ENCODE measurements at regions not wholly inside any gene's neighbourhood (a gene's known extent, or its start where the extent isn't known, plus 50 kb on each side); places are given as distances from the start of the nearest gene placed in this dataset.

- no peaks in the 10 kb centered on the region for H3K4me1 Mint-ChIP-seq
- no peak overlapping the region for H3K4me3 Mint-ChIP-seq
- no peaks in the 10 kb centered on the region for H3K27me3 Mint-ChIP-seq
- CTCF ChIA-PET = no interaction called here
- peaks cover 2% of the 10 kb centered on the region for H3K9me3 Mint-ChIP-seq
- H3K27ac Mint-ChIP-seq = no peak overlapping the region
- no peak for DNase-seq
- H3K36me3 Mint-ChIP-seq = no peaks in the 10 kb centered on the region
These were observed 1144.6 kb downstream of the SORCS3 start for GRCh38 chr10:105785721-105786120.

GRCh38 chr10:105783936-105784483 lies 1142.9 kb downstream of the SORCS3 start:
- no peaks in the 10 kb centered on the region for H3K36me3 Mint-ChIP-seq
- H3K4me1 Mint-ChIP-seq = no peaks in the 10 kb centered on the region
- DNase-seq = no peak
- no peak overlapping the region for H3K4me3 Mint-ChIP-seq
- no peaks in the 10 kb centered on the region for H3K27me3 Mint-ChIP-seq
- no peak overlapping the region for H3K27ac Mint-ChIP-seq
- peaks cover 2% of the 10 kb centered on the region for H3K9me3 Mint-ChIP-seq
- CTCF ChIA-PET = no interaction called here

DNA sequence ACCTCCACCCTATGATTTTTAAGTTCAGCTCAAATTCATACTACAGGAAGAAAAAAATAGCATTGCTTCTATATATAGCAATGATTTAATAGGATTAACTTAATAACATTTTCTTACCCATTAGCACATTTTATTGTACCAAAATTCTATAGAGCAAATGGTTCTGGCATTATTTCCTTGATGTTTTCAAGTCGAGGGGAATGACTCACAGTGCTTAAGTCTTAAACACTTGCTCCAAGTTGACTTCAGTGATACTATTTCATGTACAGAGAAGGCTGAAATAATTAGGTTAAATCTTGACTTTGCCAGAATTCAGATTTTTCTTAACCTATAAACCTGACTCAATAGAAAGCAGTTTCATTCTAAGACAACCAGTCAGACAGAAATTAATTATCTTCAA lies 1133.8 kb downstream of the SORCS3 start:
- H3K27ac Mint-ChIP-seq = no peak overlapping the region
- H3K4me3 Mint-ChIP-seq = no peak overlapping the region
- DNase-seq = no peak
- no peaks in the 10 kb centered on the region for H3K27me3 Mint-ChIP-seq
- no peaks in the 10 kb centered on the region for H3K9me3 Mint-ChIP-seq
- H3K36me3 Mint-ChIP-seq = no peaks in the 10 kb centered on the region
- CTCF ChIA-PET = no interaction called here
- no peaks in the 10 kb centered on the region for H3K4me1 Mint-ChIP-seq

GRCh38 chr10:105774351-105774750 lies 1133.3 kb downstream of the SORCS3 start:
- Mint-ChIP-seq H3K4me1 (no peaks in the 10 kb centered on the region), H3K36me3 (no peaks in the 10 kb centered on the region), H3K9me3 (no peaks in the 10 kb centered on the region), H3K27ac (no peak overlapping the region), H3K27me3 (no peaks in the 10 kb centered on the region), H3K4me3 (no peak overlapping the region)
- CTCF ChIA-PET = no interaction called here
- no peak for DNase-seq

GRCh38 chr10:105770524-105771212 lies 1129.6 kb downstream of the SORCS3 start:
- Mint-ChIP-seq H3K4me1 (no peaks in the 10 kb centered on the region), H3K36me3 (no peaks in the 10 kb centered on the region), H3K27me3 (no peaks in the 10 kb centered on the region), H3K9me3 (no peaks in the 10 kb centered on the region), H3K4me3 (no peak overlapping the region), H3K27ac (no peak overlapping the region)
- DNase-seq = no peak
- CTCF ChIA-PET = no interaction called here

DNA sequence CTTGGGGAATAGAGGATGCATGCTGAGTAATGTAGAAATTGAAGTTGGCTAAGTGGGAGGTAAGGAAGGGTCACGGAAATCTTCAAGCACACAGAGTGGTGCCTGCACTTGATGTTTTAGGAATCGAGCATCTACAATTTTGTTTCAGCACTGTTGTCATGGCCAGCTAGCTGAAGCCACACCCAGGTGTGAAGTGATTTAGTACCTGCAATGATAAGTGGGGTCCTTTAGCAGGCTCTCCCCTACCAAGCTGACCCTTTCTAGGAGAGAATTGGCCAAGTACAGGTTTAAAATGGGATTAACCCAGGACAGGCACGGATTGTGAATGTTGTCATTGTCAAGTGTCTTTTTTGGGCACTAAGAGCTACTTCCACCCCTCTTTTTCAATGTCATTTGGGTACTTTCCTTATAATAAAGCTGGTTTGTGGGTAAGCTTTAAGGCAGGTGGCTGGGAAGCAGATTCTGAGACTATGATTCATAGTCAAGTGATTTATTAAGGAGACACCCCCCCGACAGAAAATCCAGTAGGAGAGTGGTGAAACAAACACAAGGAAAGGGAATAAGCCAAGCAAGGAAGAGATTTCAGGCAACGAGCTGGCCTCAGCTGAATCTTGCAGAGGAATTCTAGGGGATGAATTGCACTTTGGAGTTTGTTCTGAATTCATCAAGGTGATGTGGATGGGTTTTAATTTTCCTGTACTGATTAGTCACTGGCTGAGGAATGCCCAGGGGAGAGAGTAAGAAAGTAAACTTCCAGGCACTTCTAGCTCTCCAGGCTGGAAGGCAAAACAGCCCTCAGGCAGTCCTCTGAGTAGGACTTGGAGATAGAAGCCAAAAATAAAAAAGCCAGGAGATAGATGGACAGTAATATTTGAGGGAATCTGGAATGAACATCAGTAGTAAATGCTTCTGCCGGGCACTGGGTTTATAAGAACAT lies 1128.4 kb downstream of the SORCS3 start:
- H3K36me3 Mint-ChIP-seq = no peaks in the 10 kb centered on the region
- CTCF ChIA-PET = no interaction called here
- no peaks in the 10 kb centered on the region for H3K27me3 Mint-ChIP-seq
- H3K4me1 Mint-ChIP-seq = no peaks in the 10 kb centered on the region
- no peaks in the 10 kb centered on the region for H3K9me3 Mint-ChIP-seq
- no peak overlapping the region for H3K4me3 Mint-ChIP-seq
- no peak overlapping the region for H3K27ac Mint-ChIP-seq
- no peak for DNase-seq

DNA sequence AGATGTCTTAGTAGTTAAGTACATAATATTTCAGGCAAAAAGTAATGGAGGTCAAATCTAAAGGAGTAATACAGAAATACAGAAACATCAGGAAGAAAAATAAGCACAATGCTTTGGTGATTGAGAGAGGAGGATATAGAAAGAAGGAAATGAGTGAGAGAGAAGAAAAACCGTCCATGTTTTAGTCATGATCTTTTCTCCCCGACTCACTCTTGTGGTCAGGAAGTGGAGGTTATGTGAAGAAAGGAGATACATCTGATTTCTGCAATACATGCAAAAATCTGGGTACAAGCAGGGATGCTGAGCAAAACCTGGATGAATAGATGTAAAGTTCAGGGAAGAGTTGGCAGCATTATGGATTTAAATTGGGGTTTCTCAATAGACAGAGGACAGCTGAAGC lies 1122.5 kb downstream of the SORCS3 start:
- no peak overlapping the region for H3K27ac Mint-ChIP-seq
- H3K4me1 Mint-ChIP-seq = no peaks in the 10 kb centered on the region
- no peak for DNase-seq
- H3K4me3 Mint-ChIP-seq = no peak overlapping the region
- no peaks in the 10 kb centered on the region for H3K36me3 Mint-ChIP-seq
- H3K9me3 Mint-ChIP-seq = no peaks in the 10 kb centered on the region
- no peaks in the 10 kb centered on the region for H3K27me3 Mint-ChIP-seq
- CTCF ChIA-PET = no interaction called here

GRCh38 chr10:105761576-105762260 lies 1120.6 kb downstream of the SORCS3 start:
- no peak for DNase-seq
- H3K4me3 Mint-ChIP-seq = no peak overlapping the region
- CTCF ChIA-PET = interaction anchor here (0.7 kb wide), 1 partner anchor 468 kb away, joined by 3 read pairs; no protein-coding TSS in a partner anchor
- no peaks in the 10 kb centered on the region for H3K4me1 Mint-ChIP-seq
- H3K27ac Mint-ChIP-seq = no peak overlapping the region
- no peaks in the 10 kb centered on the region for H3K9me3 Mint-ChIP-seq
- H3K27me3 Mint-ChIP-seq = no peaks in the 10 kb centered on the region
- no peaks in the 10 kb centered on the region for H3K36me3 Mint-ChIP-seq

- no peaks in the 10 kb centered on the region for H3K36me3 Mint-ChIP-seq
- CTCF ChIA-PET = no interaction called here
- H3K4me1 Mint-ChIP-seq = no peaks in the 10 kb centered on the region
- H3K4me3 Mint-ChIP-seq = no peak overlapping the region
- no peaks in the 10 kb centered on the region for H3K9me3 Mint-ChIP-seq
- H3K27ac Mint-ChIP-seq = no peak overlapping the region
- H3K27me3 Mint-ChIP-seq = no peaks in the 10 kb centered on the region
- no peak for DNase-seq
These were observed 1118.6 kb downstream of the SORCS3 start for GRCh38 chr10:105759669-105760068.

DNA sequence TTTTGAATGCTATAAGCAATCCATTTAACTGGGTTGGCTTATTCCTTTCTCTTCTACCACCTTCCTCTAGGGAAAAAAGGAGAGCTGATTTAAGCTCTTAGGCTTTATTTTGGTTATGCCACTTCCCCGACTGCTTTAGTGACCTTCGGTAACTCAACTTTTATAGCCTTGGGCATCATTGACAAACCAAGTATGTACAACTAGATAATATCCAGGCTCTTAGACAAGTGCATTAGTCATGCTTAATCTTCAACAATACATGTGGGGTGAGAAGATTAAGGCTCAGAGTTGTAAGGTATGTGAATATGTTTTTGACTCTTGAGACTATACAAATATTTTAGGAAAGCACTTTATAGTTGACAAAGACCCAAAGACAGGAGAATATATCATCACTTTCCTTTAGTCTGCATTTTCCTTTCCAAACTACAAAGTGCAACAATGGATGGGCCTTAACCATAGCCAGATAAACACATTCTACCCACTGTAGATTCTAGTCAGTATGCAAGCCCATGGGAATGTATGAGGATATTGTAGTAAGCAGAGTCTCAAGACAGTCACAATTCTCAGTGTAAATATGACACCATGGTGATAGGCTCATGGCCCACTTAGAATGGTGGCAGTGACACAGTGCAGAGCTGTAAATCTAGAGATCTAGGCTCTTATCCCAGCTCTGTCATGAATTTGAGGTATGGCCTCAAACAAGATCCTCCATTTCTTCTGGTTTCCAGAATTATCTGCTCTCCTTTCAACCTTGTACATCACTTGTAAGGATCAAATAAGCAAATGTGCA lies 1117.3 kb downstream of the SORCS3 start:
- H3K27ac Mint-ChIP-seq = no peak overlapping the region
- H3K9me3 Mint-ChIP-seq = no peaks in the 10 kb centered on the region
- H3K27me3 Mint-ChIP-seq = no peaks in the 10 kb centered on the region
- H3K4me1 Mint-ChIP-seq = no peaks in the 10 kb centered on the region
- no peaks in the 10 kb centered on the region for H3K36me3 Mint-ChIP-seq
- H3K4me3 Mint-ChIP-seq = no peak overlapping the region
- CTCF ChIA-PET = no interaction called here
- no peak for DNase-seq

GRCh38 chr10:105757302-105757701 lies 1116.2 kb downstream of the SORCS3 start:
- Mint-ChIP-seq H3K4me3 (no peak overlapping the region), H3K9me3 (no peaks in the 10 kb centered on the region), H3K27me3 (no peaks in the 10 kb centered on the region), H3K4me1 (no peaks in the 10 kb centered on the region), H3K27ac (no peak overlapping the region), H3K36me3 (no peaks in the 10 kb centered on the region)
- no peak for DNase-seq
- CTCF ChIA-PET = no interaction called here

GRCh38 chr10:105756386-105756785 lies 1115.3 kb downstream of the SORCS3 start:
- Mint-ChIP-seq H3K27ac (no peak overlapping the region), H3K4me1 (no peaks in the 10 kb centered on the region), H3K27me3 (no peaks in the 10 kb centered on the region), H3K36me3 (no peaks in the 10 kb centered on the region), H3K9me3 (no peaks in the 10 kb centered on the region), H3K4me3 (no peak overlapping the region)
- CTCF ChIA-PET = no interaction called here
- no peak for DNase-seq

DNA sequence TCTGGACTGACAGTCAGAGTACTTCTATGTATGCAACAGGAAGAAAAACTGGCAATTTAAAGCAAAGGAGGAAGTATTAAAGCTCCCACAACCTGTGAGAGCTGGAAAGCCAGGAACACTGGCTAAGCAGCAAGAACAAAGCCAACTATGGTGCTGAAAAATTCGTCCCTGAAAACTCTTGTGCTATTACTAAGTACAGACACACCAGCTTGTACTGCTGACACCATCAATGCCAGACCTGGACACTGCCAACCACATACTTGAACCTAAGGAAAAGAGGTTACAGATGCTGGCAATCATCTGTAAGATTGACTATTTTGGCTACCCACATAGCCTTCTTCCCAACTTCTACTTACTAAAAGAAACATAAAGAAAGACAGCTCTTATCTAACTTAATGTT lies 1110.6 kb downstream of the SORCS3 start:
- H3K4me1 Mint-ChIP-seq = no peaks in the 10 kb centered on the region
- no peaks in the 10 kb centered on the region for H3K9me3 Mint-ChIP-seq
- no peaks in the 10 kb centered on the region for H3K36me3 Mint-ChIP-seq
- CTCF ChIA-PET = no interaction called here
- no peak for DNase-seq
- no peak overlapping the region for H3K27ac Mint-ChIP-seq
- no peak overlapping the region for H3K4me3 Mint-ChIP-seq
- no peaks in the 10 kb centered on the region for H3K27me3 Mint-ChIP-seq

DNA sequence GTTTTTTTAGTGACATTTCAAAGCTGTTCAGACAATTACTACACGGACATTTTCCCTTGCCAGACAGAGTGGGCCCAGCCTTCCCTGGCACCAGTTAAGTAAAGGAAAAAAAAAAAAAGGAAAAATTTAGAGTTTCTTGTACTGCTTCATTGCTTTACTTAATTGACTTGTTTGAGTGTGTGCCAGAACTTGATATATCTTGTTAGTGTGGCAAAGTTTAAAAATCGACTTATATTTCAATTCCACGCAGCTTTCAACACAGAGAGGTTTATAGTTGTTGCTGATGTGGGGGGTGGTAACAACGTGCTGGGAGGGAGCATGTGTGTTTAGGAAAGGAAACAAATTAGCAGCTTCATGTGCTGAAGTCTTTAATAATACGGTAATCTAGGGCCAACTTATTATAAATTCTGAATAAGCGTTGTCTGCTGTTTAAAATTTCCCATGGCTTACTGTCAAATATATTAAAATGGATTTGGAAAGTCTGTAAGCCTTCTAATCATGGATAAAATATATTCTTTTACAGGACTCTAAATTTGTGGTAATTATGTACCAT lies 1104.6 kb downstream of the SORCS3 start:
- CTCF ChIA-PET = no interaction called here
- H3K4me1 Mint-ChIP-seq = no peaks in the 10 kb centered on the region
- no peaks in the 10 kb centered on the region for H3K36me3 Mint-ChIP-seq
- H3K4me3 Mint-ChIP-seq = no peak overlapping the region
- no peak for DNase-seq
- H3K9me3 Mint-ChIP-seq = no peaks in the 10 kb centered on the region
- H3K27ac Mint-ChIP-seq = no peak overlapping the region
- H3K27me3 Mint-ChIP-seq = no peaks in the 10 kb centered on the region
